Right lobe of liver (tissue), 6 donors: ENCODE measurements at regions not wholly inside any gene's neighbourhood (a gene's known extent, or its start where the extent isn't known, plus 50 kb on each side); places are given as distances from the start of the nearest gene placed in this dataset.

ENCODE experiments used
- ATAC-seq, 4 donors: fragments of 200-7000 bp; cut with Tn5 transposase; one replicate each; pipeline ENCODE4 v1.9.1; 2020; ENCODE audit warnings: mild to moderate bottlenecking in 4 of 4, moderate library complexity in 4 of 4
- DNase-seq, 3 donors: peaks; one replicate each; pipeline ENCODE4 v3.0.0-alpha.2; 2020
- H3K27ac ChIP-seq, 3 donors: fragments of 200-600 bp; one replicate each; pipeline ENCODE4 v1.8.0; 2022
- H3K27me3 ChIP-seq, 2 donors: fragments of 200-600 bp; one replicate each; pipeline ENCODE4 v1.8.0; 2022
- H3K36me3 ChIP-seq, 4 donors: fragments of 200-600 bp; sonication (generic) in 1 of 4; one replicate each; pipeline versions ENCODE4 v1.5.1 to v1.8.0; 2017 to 2022; ENCODE audit warnings: control low read depth in 1 of 4
- H3K4me1 ChIP-seq, 4 donors: fragments of 200-600 bp; sonication (generic) in 1 of 4; one replicate each; pipeline versions ENCODE4 v1.5.1 to v1.8.0; 2017 to 2022; ENCODE audit warnings: control low read depth in 1 of 4
- H3K4me3 ChIP-seq, 3 donors: fragments of 200-600 bp; one replicate each; pipeline ENCODE4 v1.8.0; 2022
- H3K9me3 ChIP-seq, 4 donors: fragments of 200-600 bp; sonication (generic) in 1 of 4; one replicate each; pipeline versions ENCODE4 v1.5.1 to v1.8.0; 2017 to 2022; ENCODE audit warnings: control low read depth in 1 of 4
- POLR2A ChIP-seq: fragments of 450-650 bp; IDR thresholded peaks from one replicate; pipeline ENCODE4 v1.6.1; 2017; ENCODE audit warnings: antibody characterized with exemption, mild to moderate bottlenecking
- WGBS: methylation state at CpG from one replicate; pipeline ENCODE4 v1.1.6; 2018; ENCODE audit warnings: low coverage, low lambda C conversion rate; ENCODE audit not compliant: insufficient coverage; ENCODE audit errors: missing lambda C conversion rate; 5-methylcytosine and 5-hydroxymethylcytosine counted together
- intact Hi-C, 2 donors: fragments of 100-400 bp; cut with DNase I; formaldehyde crosslinking; loops; one replicate each; pipeline versions ENCODE4 v1.11.2 to v1.14.1; 2022
- TF ChIP-seq, protein P1 (sequence below), 4 donors: fragments of 200-600 bp in 3 of 4; fragments of 450-650 bp in 1 of 4; IDR thresholded peaks; one replicate each; pipeline versions ENCODE4 v1.5.1 to v1.8.0; 2016 to 2022; ENCODE audit warnings: antibody characterized with exemption in 4 of 4, mild to moderate bottlenecking in 2 of 4
- donor health status: DM: no; HTN: yes; CAD: no.
- donor health status: DM: no; HTN: no; CAD: no.
- donor health status: DM: no; HTN: no; CAD: no.
- donor health status: DM: no; HTN: yes; CAD: no.
- donor health status: DM: no; HTN: yes; CAD: no.

DNA sequence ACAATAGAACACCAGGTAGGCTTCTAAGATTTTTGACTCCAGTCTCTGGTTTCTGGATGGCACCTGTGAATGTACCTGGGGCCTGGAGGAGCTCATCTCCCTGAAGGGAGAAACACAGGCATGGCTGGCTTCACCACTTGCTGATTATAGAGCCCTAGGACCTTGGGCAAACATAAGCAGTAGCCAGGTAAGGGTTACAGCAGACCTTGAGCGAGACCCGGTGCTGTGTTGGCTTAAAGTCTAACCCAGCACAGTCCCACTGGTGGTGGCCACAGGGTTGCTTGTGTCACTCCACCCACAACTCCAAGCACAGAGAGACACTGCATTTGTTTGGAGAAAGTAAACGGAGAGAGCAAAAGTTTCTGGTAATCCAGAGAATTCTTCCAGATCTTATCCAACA lies 104.7 kb upstream of the SPOPL start:
- Histone ChIP-seq H3K4me1 (no peaks in the 10 kb centered on the region), H3K4me3 (no peak overlapping the region), H3K27me3 (no peaks in the 10 kb centered on the region), H3K9me3 (no peaks in the 10 kb centered on the region), H3K36me3 (no peaks in the 10 kb centered on the region), H3K27ac (no peak overlapping the region)
- no peak for ATAC-seq
- TF ChIP-seq, protein P1, sequence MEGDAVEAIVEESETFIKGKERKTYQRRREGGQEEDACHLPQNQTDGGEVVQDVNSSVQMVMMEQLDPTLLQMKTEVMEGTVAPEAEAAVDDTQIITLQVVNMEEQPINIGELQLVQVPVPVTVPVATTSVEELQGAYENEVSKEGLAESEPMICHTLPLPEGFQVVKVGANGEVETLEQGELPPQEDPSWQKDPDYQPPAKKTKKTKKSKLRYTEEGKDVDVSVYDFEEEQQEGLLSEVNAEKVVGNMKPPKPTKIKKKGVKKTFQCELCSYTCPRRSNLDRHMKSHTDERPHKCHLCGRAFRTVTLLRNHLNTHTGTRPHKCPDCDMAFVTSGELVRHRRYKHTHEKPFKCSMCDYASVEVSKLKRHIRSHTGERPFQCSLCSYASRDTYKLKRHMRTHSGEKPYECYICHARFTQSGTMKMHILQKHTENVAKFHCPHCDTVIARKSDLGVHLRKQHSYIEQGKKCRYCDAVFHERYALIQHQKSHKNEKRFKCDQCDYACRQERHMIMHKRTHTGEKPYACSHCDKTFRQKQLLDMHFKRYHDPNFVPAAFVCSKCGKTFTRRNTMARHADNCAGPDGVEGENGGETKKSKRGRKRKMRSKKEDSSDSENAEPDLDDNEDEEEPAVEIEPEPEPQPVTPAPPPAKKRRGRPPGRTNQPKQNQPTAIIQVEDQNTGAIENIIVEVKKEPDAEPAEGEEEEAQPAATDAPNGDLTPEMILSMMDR (IDR thresholded peaks at IDR 0.05), result no peak
- no peak for TF ChIP-seq POLR2A
- WGBS, result 100% methylated on average over 1 of the region's 3 CpGs
- intact Hi-C loops, result no loop called here
- DNase-seq, result no peak

DNA sequence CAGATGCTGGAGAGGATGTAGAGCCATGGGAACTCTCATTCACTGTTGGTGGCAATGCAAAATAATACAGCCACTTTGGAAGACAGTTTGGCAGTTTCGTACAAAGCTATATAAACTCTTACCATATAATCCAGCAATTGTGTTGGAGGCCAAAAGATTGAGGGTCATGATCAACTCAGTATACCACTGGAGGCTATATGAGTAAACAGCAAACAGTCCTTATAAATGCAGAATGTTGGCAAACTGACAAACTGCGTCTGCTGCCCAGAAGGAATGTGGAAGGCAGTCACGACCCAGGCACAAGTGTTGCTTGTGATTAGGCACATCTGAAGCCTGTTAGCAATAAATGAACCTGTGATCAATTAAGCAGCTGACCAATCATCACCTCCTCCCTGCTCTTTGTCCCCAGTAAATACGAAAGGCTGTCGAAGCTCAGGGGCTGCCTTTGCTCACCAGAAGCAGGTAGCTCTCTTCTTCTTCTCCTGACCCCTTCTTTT lies 98.1 kb upstream of the SPOPL start:
- ATAC-seq, result no peak
- no peak overlapping the region for H3K27ac ChIP-seq
- intact Hi-C loops, result no loop called here
- TF ChIP-seq POLR2A, result no peak
- TF ChIP-seq, protein P1 (IDR thresholded peaks at IDR 0.05), result no peak
- DNase-seq, result no peak
- H3K27me3 ChIP-seq, result no peaks in the 10 kb centered on the region
- no peaks in the 10 kb centered on the region for H3K36me3 ChIP-seq
- H3K4me3 ChIP-seq, result no peak overlapping the region
- H3K4me1 ChIP-seq, result no peaks in the 10 kb centered on the region
- WGBS, result 83% methylated on average over 4 of the region's 5 CpGs
- H3K9me3 ChIP-seq, result no peaks in the 10 kb centered on the region

GRCh38 chr2:138414014-138414413 lies 87.6 kb upstream of the SPOPL start:
- no peaks in the 10 kb centered on the region for H3K4me1 ChIP-seq
- WGBS, result 100% methylated on average over 1 of the region's 1 CpG
- no peak for DNase-seq
- no peak overlapping the region for H3K27ac ChIP-seq
- H3K27me3 ChIP-seq, result no peaks in the 10 kb centered on the region
- intact Hi-C loops, result no loop called here
- ATAC-seq, result no peak
- no peaks in the 10 kb centered on the region for H3K36me3 ChIP-seq
- no peak overlapping the region for H3K4me3 ChIP-seq
- H3K9me3 ChIP-seq, result no peaks in the 10 kb centered on the region
- TF ChIP-seq POLR2A, result no peak
- TF ChIP-seq, protein P1 (IDR thresholded peaks at IDR 0.05), result no peak

- no peak overlapping the region for H3K4me3 ChIP-seq
- intact Hi-C loops, result no loop called here
- peaks cover 0 to 6% (median 0%) of the 10 kb centered on the region in 4 donors for H3K4me1 ChIP-seq
- TF ChIP-seq, protein P1 (IDR thresholded peaks at IDR 0.05), result no peak
- no peak for TF ChIP-seq POLR2A
- ATAC-seq (peak in 1 of 4 donors; percentile 60), DNase-seq (no peak)
- H3K27ac ChIP-seq, result no peak overlapping the region
- H3K27me3 ChIP-seq, result no peaks in the 10 kb centered on the region
- no peaks in the 10 kb centered on the region for H3K36me3 ChIP-seq
- 82% methylated on average over 5 of the region's 5 CpGs for WGBS
- no peaks in the 10 kb centered on the region for H3K9me3 ChIP-seq
Observed at GRCh38 chr2:138415985-138416384, 85.6 kb upstream of the SPOPL start.

- DNase-seq (no peak), ATAC-seq (no peak)
- H3K4me3 ChIP-seq, result no peak overlapping the region
- 100% methylated on average over 2 of the region's 2 CpGs for WGBS
- TF ChIP-seq, protein P1 (IDR thresholded peaks at IDR 0.05), result no peak
- no peak for TF ChIP-seq POLR2A
- H3K27ac ChIP-seq, result no peak overlapping the region
- H3K4me1 ChIP-seq, result peaks cover 3 to 30% (median 14%) of the 10 kb centered on the region in 4 donors
- no peaks in the 10 kb centered on the region for H3K27me3 ChIP-seq
- H3K36me3 ChIP-seq, result no peaks in the 10 kb centered on the region
- intact Hi-C loops, result no loop called here
- no peaks in the 10 kb centered on the region for H3K9me3 ChIP-seq
Observed at GRCh38 chr2:138418453-138418852, 83.1 kb upstream of the SPOPL start.
